Choroid plexus epithelial cell (primary cell): ENCODE measurements at regions not wholly inside any gene's neighbourhood (a gene's known extent, or its start where the extent isn't known, plus 50 kb on each side); places are given as distances from the start of the nearest gene placed in this dataset.

ENCODE experiments used
- DNase-seq: peaks from one replicate; pipeline ENCODE4 v3.0.0-alpha.2; 2010; ENCODE audit warnings: low read depth
- H3K4me3 ChIP-seq: 2 replicates; pipeline ENCODE4 v1.5.1; 2011; ENCODE audit warnings: low read depth, mild to moderate bottlenecking, control low read depth, low read length, moderate library complexity
- CTCF ChIP-seq: conservative IDR thresholded peaks from 2 replicates; pipeline ENCODE4 v1.5.1; 2011; ENCODE audit warnings: low read depth, mild to moderate bottlenecking, control low read depth, inconsistent platforms, low read length, moderate library complexity

- no peak for DNase-seq
- no peak for TF ChIP-seq CTCF
- H3K4me3 ChIP-seq, result no peak overlapping the region
Observed at GRCh38 chr20:24724982-24725533, 224.0 kb upstream of the CST7 start.

- no peak for DNase-seq
- no peak for TF ChIP-seq CTCF
- H3K4me3 ChIP-seq, result no peak overlapping the region
Observed at GRCh38 chr20:24727795-24728194, 221.3 kb upstream of the CST7 start.

GRCh38 chr20:24729896-24730605 is 219.0 kb upstream of the CST7 start:
- TF ChIP-seq CTCF, result no peak
- no peak for DNase-seq
- no peak overlapping the region for H3K4me3 ChIP-seq

- DNase-seq, result no peak
- no peak for TF ChIP-seq CTCF
- no peak overlapping the region for H3K4me3 ChIP-seq
Observed at GRCh38 chr20:24730750-24731149, 218.3 kb upstream of the CST7 start.

DNA sequence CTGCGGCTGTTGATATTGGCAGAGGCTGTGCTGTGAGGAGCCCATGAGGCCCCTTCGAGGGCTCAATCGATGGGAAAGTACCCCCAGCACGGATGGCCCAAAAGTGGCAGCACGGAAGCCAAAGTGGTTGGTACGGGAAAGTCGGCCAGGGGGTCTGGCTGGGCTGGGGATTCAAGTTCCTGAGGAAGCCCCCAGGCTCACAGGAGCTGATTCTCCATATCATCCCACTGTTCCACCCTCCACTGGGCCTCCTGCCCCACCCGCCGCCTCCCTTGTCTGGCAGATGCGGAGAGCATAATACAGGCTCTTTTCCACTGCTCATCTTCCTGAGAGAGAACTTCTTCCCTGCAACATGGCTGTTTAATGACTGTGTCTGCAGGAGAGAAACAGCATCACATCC is 217.8 kb upstream of the CST7 start:
- no peak for DNase-seq
- H3K4me3 ChIP-seq, result no peak overlapping the region
- TF ChIP-seq CTCF, result no peak

DNA sequence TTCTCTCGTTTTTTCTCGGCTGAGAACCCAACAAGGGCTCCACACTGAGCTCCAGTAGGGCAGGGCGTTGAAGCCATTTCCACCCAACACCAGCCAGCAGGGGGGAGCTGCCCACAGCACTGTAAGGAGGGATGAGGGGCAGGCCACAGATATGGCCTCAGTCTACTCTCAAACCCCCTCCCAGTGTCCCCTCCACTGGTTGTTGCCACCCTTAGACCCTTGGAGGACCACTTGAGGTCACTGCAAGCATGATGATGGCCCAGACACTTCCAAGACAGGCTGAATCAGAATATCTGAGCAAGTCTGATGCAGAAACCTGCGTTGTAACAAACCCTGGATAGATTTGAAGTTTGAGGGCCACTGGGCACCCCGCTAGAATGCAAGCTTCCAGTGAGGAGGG is 217.0 kb upstream of the CST7 start:
- TF ChIP-seq CTCF, result no peak
- H3K4me3 ChIP-seq, result no peak overlapping the region
- no peak for DNase-seq

- no peak for DNase-seq
- H3K4me3 ChIP-seq, result no peak overlapping the region
- TF ChIP-seq CTCF, result no peak
Observed at GRCh38 chr20:24732599-24732998, 216.5 kb upstream of the CST7 start.
